GM23338 (cell line): ENCODE measurements at regions not wholly inside any gene's neighbourhood (a gene's known extent, or its start where the extent isn't known, plus 50 kb on each side); places are given as distances from the start of the nearest gene placed in this dataset.

Experiments used
- ATAC-seq: fragments of 200-7000 bp; cut with Tn5 transposase; 3 replicates; pipeline ENCODE4 v1.9.1; 2020
- DNase-seq: peaks from one replicate; pipeline ENCODE4 v3.0.0-alpha.2; 2015; ENCODE audit warnings: low spot score
- H2AFZ ChIP-seq: fragments of 200-600 bp; sonication (generic); 2 replicates; pipeline ENCODE4 v1.8.0; 2016; ENCODE audit warnings: antibody characterized with exemption, mild to moderate bottlenecking, moderate library complexity
- H3F3A ChIP-seq: fragments of 200-600 bp; sonication (generic); replicated peaks from 2 replicates; pipeline ENCODE4 v1.8.0; 2017; ENCODE audit warnings: antibody characterized with exemption, mixed run types, low read depth
- H3K27ac ChIP-seq: fragments of 200-600 bp; sonication (generic); 2 replicates; pipeline ENCODE4 v1.6.1; 2016; ENCODE audit warnings: low read depth
- H3K27me3 ChIP-seq: fragments of 200-600 bp; sonication (generic); 2 replicates; pipeline ENCODE4 v1.8.0; 2016; ENCODE audit warnings: mild to moderate bottlenecking, mixed run types, moderate library complexity; ENCODE audit not compliant: insufficient read depth
- H3K36me3 ChIP-seq: fragments of 200-600 bp; sonication (generic); 2 replicates; pipeline ENCODE4 v1.8.0; 2016; ENCODE audit warnings: mild to moderate bottlenecking; ENCODE audit not compliant: insufficient read depth
- H3K4me1 ChIP-seq: fragments of 200-600 bp; sonication (generic); 2 replicates; pipeline ENCODE4 v1.8.0; 2016; ENCODE audit warnings: mild to moderate bottlenecking, moderate library complexity; ENCODE audit not compliant: insufficient read depth
- H3K4me2 ChIP-seq: fragments of 200-600 bp; sonication (generic); 2 replicates; pipeline ENCODE4 v1.7.1; 2017; ENCODE audit warnings: mixed run types
- H3K4me3 ChIP-seq: fragments of 200-600 bp; sonication (generic); 2 replicates; pipeline ENCODE4 v1.6.1; 2016; ENCODE audit warnings: mixed run types
- H3K79me2 ChIP-seq: fragments of 200-600 bp; sonication (generic); replicated peaks from 2 replicates; pipeline ENCODE4 v1.8.0; 2017; ENCODE audit warnings: mild to moderate bottlenecking; ENCODE audit not compliant: insufficient read depth
- H3K9me2 ChIP-seq: fragments of 200-600 bp; sonication (generic); 2 replicates; pipeline ENCODE4 v1.8.0; 2017; ENCODE audit not compliant: insufficient read depth
- H4K20me1 ChIP-seq: fragments of 200-600 bp; sonication (generic); replicated peaks from 2 replicates; pipeline ENCODE4 v1.8.0; 2017; ENCODE audit warnings: mild to moderate bottlenecking; ENCODE audit not compliant: insufficient read depth
- H3K27ac Mint-ChIP-seq: 2 replicates; pipeline ENCODE4 v1.8.0; 2020; ENCODE audit warnings: inconsistent platforms, mild to moderate bottlenecking, moderate library complexity, mixed read lengths
- H3K27me3 Mint-ChIP-seq: 3 replicates; pipeline ENCODE4 v1.8.0; 2022; ENCODE audit warnings: low read depth, mild to moderate bottlenecking, moderate library complexity, mixed read lengths, inconsistent platforms; ENCODE audit not compliant: insufficient read depth, poor library complexity
- H3K36me3 Mint-ChIP-seq: 3 replicates; pipeline ENCODE4 v1.8.0; 2021; ENCODE audit warnings: low read depth, mild to moderate bottlenecking, inconsistent platforms, moderate library complexity, mixed read lengths
- H3K4me1 Mint-ChIP-seq: 3 replicates; pipeline ENCODE4 v1.8.0; 2020; ENCODE audit warnings: mild to moderate bottlenecking, inconsistent platforms, mixed read lengths
- H3K4me3 Mint-ChIP-seq: 3 replicates; pipeline ENCODE4 v1.8.0; 2021; ENCODE audit warnings: moderate library complexity, mild to moderate bottlenecking, inconsistent platforms, mixed read lengths
- H3K9me3 Mint-ChIP-seq: 3 replicates; pipeline ENCODE4 v1.8.0; 2020; ENCODE audit warnings: moderate library complexity, mild to moderate bottlenecking, inconsistent platforms, mixed read lengths
- CREB1 ChIP-seq: fragments of 250-450 bp; sonication (Bioruptor Pico); IDR thresholded peaks from 2 replicates; pipeline ENCODE4 v1.5.0; 2020; ENCODE audit warnings: low read depth, mild to moderate bottlenecking, moderate library complexity
- ETS1 ChIP-seq: IDR thresholded peaks from 2 replicates; pipeline ENCODE4 v1.6.1; 2016; ENCODE audit warnings: antibody characterized with exemption
- JUNB ChIP-seq: IDR thresholded peaks from one replicate; pipeline ENCODE4 v1.6.1; 2016; ENCODE audit warnings: antibody characterized with exemption; ENCODE audit not compliant: unreplicated experiment
- NANOG ChIP-seq: IDR thresholded peaks from 2 replicates; pipeline ENCODE4 v1.6.1; 2016; ENCODE audit warnings: antibody characterized with exemption, borderline replicate concordance
- POLR2AphosphoS5 ChIP-seq: IDR thresholded peaks from 2 replicates; pipeline ENCODE4 v1.6.1; 2016; ENCODE audit warnings: antibody characterized with exemption, low read depth
- STAT1 ChIP-seq: IDR thresholded peaks from one replicate; pipeline ENCODE4 v1.6.1; 2016; ENCODE audit warnings: antibody characterized with exemption; ENCODE audit not compliant: unreplicated experiment
- ZNF114 ChIP-seq: fragments of 250-450 bp; sonication (Bioruptor Pico); IDR thresholded peaks from 2 replicates; pipeline ENCODE4 v1.5.0; 2020; ENCODE audit warnings: mild to moderate bottlenecking, moderate library complexity
- ZNF331 ChIP-seq: fragments of 250-450 bp; sonication (Bioruptor Pico); IDR thresholded peaks from 2 replicates; pipeline ENCODE4 v1.5.0; 2020; ENCODE audit warnings: low read depth, mild to moderate bottlenecking, moderate library complexity
- TF ChIP-seq, protein P1 (sequence below): fragments of 250-450 bp; sonication (Bioruptor Pico); IDR thresholded peaks from 2 replicates; pipeline ENCODE4 v1.5.0; 2020; ENCODE audit warnings: mild to moderate bottlenecking, moderate library complexity
- TF ChIP-seq, protein P2 (sequence below): IDR thresholded peaks from one replicate; pipeline ENCODE4 v1.6.1; 2018; ENCODE audit warnings: antibody characterized with exemption; ENCODE audit not compliant: unreplicated experiment

- TF ChIP-seq, protein P1, sequence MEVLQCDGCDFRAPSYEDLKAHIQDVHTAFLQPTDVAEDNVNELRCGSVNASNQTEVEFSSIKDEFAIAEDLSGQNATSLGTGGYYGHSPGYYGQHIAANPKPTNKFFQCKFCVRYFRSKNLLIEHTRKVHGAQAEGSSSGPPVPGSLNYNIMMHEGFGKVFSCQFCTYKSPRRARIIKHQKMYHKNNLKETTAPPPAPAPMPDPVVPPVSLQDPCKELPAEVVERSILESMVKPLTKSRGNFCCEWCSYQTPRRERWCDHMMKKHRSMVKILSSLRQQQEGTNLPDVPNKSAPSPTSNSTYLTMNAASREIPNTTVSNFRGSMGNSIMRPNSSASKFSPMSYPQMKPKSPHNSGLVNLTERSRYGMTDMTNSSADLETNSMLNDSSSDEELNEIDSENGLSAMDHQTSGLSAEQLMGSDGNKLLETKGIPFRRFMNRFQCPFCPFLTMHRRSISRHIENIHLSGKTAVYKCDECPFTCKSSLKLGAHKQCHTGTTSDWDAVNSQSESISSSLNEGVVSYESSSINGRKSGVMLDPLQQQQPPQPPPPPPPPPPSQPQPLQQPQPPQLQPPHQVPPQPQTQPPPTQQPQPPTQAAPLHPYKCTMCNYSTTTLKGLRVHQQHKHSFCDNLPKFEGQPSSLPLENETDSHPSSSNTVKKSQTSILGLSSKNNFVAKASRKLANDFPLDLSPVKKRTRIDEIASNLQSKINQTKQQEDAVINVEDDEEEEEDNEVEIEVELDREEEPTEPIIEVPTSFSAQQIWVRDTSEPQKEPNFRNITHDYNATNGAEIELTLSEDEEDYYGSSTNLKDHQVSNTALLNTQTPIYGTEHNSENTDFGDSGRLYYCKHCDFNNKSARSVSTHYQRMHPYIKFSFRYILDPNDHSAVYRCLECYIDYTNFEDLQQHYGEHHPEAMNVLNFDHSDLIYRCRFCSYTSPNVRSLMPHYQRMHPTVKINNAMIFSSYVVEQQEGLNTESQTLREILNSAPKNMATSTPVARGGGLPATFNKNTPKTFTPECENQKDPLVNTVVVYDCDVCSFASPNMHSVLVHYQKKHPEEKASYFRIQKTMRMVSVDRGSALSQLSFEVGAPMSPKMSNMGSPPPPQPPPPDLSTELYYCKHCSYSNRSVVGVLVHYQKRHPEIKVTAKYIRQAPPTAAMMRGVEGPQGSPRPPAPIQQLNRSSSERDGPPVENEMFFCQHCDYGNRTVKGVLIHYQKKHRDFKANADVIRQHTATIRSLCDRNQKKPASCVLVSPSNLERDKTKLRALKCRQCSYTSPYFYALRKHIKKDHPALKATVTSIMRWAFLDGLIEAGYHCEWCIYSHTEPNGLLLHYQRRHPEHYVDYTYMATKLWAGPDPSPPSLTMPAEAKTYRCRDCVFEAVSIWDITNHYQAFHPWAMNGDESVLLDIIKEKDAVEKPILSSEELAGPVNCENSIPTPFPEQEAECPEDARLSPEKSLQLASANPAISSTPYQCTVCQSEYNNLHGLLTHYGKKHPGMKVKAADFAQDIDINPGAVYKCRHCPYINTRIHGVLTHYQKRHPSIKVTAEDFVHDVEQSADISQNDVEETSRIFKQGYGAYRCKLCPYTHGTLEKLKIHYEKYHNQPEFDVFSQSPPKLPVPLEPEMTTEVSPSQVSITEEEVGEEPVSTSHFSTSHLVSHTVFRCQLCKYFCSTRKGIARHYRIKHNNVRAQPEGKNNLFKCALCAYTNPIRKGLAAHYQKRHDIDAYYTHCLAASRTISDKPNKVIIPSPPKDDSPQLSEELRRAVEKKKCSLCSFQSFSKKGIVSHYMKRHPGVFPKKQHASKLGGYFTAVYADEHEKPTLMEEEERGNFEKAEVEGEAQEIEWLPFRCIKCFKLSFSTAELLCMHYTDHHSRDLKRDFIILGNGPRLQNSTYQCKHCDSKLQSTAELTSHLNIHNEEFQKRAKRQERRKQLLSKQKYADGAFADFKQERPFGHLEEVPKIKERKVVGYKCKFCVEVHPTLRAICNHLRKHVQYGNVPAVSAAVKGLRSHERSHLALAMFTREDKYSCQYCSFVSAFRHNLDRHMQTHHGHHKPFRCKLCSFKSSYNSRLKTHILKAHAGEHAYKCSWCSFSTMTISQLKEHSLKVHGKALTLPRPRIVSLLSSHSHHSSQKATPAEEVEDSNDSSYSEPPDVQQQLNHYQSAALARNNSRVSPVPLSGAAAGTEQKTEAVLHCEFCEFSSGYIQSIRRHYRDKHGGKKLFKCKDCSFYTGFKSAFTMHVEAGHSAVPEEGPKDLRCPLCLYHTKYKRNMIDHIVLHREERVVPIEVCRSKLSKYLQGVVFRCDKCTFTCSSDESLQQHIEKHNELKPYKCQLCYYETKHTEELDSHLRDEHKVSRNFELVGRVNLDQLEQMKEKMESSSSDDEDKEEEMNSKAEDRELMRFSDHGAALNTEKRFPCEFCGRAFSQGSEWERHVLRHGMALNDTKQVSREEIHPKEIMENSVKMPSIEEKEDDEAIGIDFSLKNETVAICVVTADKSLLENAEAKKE (CRISPR knock-in tag): no peak
- no peak for TF ChIP-seq JUNB
Measured at GRCh38 chr14:58844544-58844943, 206.8 kb downstream of the DACT1 start (continued).

GRCh38 chr14:58846682-58847465, 209.1 kb downstream of the DACT1 start:
- H4K20me1 ChIP-seq: no peaks in the 10 kb centered on the region
- Mint-ChIP-seq H3K36me3 (no peaks in the 10 kb centered on the region), H3K9me3 (no peaks in the 10 kb centered on the region), H3K27ac (no peak overlapping the region), H3K4me1 (peaks cover 7% of the 10 kb centered on the region), H3K27me3 (no peaks in the 10 kb centered on the region), H3K4me3 (no peak overlapping the region)
- H3K79me2 ChIP-seq: no peaks in the 10 kb centered on the region
- H2AFZ ChIP-seq: no peak overlapping the region
- H3K36me3 ChIP-seq: no peaks in the 10 kb centered on the region
- no peak for TF ChIP-seq ETS1
- TF ChIP-seq CREB1 (CRISPR knock-in tag): no peak
- TF ChIP-seq, protein P2, sequence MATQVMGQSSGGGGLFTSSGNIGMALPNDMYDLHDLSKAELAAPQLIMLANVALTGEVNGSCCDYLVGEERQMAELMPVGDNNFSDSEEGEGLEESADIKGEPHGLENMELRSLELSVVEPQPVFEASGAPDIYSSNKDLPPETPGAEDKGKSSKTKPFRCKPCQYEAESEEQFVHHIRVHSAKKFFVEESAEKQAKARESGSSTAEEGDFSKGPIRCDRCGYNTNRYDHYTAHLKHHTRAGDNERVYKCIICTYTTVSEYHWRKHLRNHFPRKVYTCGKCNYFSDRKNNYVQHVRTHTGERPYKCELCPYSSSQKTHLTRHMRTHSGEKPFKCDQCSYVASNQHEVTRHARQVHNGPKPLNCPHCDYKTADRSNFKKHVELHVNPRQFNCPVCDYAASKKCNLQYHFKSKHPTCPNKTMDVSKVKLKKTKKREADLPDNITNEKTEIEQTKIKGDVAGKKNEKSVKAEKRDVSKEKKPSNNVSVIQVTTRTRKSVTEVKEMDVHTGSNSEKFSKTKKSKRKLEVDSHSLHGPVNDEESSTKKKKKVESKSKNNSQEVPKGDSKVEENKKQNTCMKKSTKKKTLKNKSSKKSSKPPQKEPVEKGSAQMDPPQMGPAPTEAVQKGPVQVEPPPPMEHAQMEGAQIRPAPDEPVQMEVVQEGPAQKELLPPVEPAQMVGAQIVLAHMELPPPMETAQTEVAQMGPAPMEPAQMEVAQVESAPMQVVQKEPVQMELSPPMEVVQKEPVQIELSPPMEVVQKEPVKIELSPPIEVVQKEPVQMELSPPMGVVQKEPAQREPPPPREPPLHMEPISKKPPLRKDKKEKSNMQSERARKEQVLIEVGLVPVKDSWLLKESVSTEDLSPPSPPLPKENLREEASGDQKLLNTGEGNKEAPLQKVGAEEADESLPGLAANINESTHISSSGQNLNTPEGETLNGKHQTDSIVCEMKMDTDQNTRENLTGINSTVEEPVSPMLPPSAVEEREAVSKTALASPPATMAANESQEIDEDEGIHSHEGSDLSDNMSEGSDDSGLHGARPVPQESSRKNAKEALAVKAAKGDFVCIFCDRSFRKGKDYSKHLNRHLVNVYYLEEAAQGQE: no peak
- no peak for TF ChIP-seq ZNF114 (CRISPR knock-in tag)
- no peak for TF ChIP-seq NANOG
- no peak for TF ChIP-seq STAT1
- TF ChIP-seq ZNF331 (CRISPR knock-in tag): no peak
- no peak for TF ChIP-seq JUNB
- no peak for TF ChIP-seq POLR2AphosphoS5
- DNase-seq (peak; percentile 13), ATAC-seq (peak; percentile 62)
- no peak overlapping the region for H3K4me3 ChIP-seq
- no peaks in the 10 kb centered on the region for H3K9me2 ChIP-seq
- H3F3A ChIP-seq: no peaks in the 10 kb centered on the region
- no peak overlapping the region for H3K4me2 ChIP-seq
- no peaks in the 10 kb centered on the region for H3K27me3 ChIP-seq
- no peak overlapping the region for H3K27ac ChIP-seq
- no peaks in the 10 kb centered on the region for H3K4me1 ChIP-seq
